OCI-LY3 (cell line): ENCODE measurements at regions not wholly inside any gene's neighbourhood (a gene's known extent, or its start where the extent isn't known, plus 50 kb on each side); places are given as distances from the start of the nearest gene placed in this dataset.

ENCODE experiments used
- EZH2phosphoT487 ChIP-seq: fragments of 200-600 bp; shearing (Covaris generic); IDR thresholded peaks from 2 replicates; pipeline ENCODE4 v1.6.1; 2018; ENCODE audit warnings: antibody characterized with exemption, mixed run types, low read depth
- TF ChIP-seq, protein P1 (sequence below): fragments of 200-600, 300-600 bp; sonication (generic); IDR thresholded peaks from 2 replicates; pipeline ENCODE4 v1.5.1; 2014; ENCODE audit warnings: antibody characterized with exemption, low read length, low read depth

DNA sequence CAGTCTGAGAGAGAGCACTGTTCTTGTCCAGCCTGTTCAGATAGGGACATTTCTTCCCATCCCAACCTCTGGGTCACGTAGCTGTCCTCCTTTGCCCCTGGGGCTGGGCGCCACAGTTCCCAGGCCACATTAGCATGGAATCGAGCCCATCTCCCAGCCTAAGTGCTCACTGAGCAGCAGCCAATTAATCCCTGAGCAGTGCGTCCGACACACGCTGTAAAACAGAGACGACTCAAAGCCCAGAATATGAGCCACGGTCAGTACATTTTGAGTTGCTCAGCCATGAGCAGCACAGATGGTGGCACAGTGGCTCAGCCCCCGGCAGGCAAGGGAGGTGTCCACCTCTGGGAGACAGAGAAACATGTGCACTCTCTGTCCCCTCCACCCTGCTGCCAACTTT lies 267.4 kb downstream of the NPHP4 start:
- TF ChIP-seq, protein P1, sequence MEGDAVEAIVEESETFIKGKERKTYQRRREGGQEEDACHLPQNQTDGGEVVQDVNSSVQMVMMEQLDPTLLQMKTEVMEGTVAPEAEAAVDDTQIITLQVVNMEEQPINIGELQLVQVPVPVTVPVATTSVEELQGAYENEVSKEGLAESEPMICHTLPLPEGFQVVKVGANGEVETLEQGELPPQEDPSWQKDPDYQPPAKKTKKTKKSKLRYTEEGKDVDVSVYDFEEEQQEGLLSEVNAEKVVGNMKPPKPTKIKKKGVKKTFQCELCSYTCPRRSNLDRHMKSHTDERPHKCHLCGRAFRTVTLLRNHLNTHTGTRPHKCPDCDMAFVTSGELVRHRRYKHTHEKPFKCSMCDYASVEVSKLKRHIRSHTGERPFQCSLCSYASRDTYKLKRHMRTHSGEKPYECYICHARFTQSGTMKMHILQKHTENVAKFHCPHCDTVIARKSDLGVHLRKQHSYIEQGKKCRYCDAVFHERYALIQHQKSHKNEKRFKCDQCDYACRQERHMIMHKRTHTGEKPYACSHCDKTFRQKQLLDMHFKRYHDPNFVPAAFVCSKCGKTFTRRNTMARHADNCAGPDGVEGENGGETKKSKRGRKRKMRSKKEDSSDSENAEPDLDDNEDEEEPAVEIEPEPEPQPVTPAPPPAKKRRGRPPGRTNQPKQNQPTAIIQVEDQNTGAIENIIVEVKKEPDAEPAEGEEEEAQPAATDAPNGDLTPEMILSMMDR: no peak
- TF ChIP-seq EZH2phosphoT487: no peak
